Left colon (tissue), 2 donors: ENCODE measurements at regions not wholly inside any gene's neighbourhood (a gene's known extent, or its start where the extent isn't known, plus 50 kb on each side); places are given as distances from the start of the nearest gene placed in this dataset.

Source experiments
- ATAC-seq: fragments of 200-7000 bp; cut with Tn5 transposase; one replicate; pipeline ENCODE4 v1.9.1; 2020; ENCODE audit warnings: mild to moderate bottlenecking, moderate library complexity
- DNase-seq, 2 donors: peaks; one replicate each; pipeline ENCODE4 v3.0.0-alpha.2; 2020
- intact Hi-C, 2 donors: fragments of 100-400 bp; cut with DNase I in 1 of 2; cut with micrococcal nuclease in 1 of 2; formaldehyde crosslinking; loops; one replicate each; pipeline versions ENCODE4 v1.11.2 to v1.14.0; 2022; cut with DNase I, micrococcal nuclease
- donor health status: DM: no; HTN: no; CAD: no.
- donor health status: DM: yes; HTN: yes; CAD: no.

DNA sequence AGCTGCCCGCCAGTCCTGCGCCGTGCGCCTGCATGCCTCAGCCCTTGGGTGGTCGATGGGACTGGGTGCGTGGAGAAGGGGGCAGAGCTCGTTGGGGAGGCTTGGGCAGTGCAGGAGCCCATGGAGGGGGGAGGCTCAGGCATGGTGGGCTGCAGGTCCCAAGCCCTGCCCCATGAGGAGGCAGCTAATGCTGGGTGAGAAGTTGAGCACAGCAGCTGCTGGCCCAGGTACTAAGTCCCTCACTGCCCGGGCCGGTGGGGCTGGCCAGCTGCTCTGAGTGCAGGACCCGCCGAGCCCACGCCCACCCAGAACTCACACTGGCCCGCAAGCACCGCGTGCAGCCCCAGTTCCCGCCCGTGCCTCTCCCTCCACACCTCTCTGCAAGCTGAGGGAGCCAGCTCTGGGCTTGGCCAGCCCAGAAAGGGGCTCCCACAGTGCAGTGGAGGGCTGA is 764.3 kb upstream of the TYRP1 start:
- no peak for ATAC-seq
- intact Hi-C loops: no loop called here
- no peak for DNase-seq

- intact Hi-C loops: no loop called here
- no peak for ATAC-seq
- no peak for DNase-seq
Observed at GRCh38 chr9:11931109-11931508, 762.1 kb upstream of the TYRP1 start.

DNA sequence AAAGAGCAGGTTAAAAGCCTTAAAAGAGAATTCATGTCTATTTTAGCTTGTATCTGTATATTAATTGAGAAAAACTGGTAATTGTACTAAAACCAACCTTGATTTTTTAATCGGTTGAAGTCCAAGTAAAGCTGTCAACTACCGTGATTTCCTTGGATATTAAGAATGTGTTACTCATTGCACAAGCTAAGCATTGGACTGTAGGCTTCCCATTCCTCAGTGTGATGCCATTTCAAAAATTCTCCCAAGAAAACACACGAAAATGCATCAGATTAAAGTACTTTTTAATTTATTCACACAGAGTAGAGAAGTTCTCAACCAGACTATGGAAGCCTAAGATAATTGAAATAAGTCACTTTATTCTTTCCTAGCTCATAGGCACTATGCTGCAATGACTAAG is 761.4 kb upstream of the TYRP1 start:
- intact Hi-C loops: no loop called here
- ATAC-seq (no peak), DNase-seq (no peak)

DNA sequence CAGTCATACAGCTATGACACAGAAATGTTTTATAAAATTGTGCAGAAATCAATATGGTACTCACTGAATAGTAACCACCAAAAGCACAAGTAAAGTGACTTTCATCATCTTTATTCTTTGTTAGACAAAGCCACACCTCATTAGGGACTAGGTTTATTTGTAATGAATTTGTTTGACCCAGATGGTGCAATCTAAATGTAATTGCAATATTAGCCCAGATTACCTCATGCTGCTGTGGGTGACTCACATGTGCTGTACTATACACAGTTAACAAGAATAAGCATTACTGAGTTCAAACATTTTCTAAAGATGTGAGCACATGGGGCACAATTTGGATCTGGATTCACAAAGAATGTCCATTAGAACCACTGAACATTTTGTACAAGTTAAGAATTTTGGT is 759.3 kb upstream of the TYRP1 start:
- intact Hi-C loops: no loop called here
- ATAC-seq (no peak), DNase-seq (no peak)

GRCh38 chr9:11946531-11946930 is 746.7 kb upstream of the TYRP1 start:
- ATAC-seq: no peak
- intact Hi-C loops: no loop called here

GRCh38 chr9:11962327-11962726 is 730.9 kb upstream of the TYRP1 start:
- DNase-seq: no peak

More at GRCh38 chr9:11946531-11946930, 746.7 kb upstream of the TYRP1 start:
- no peak for DNase-seq

GRCh38 chr9:11966786-11967185 is 726.4 kb upstream of the TYRP1 start:
- intact Hi-C loops: no loop called here
- ATAC-seq (no peak), DNase-seq (no peak)

More at GRCh38 chr9:11962327-11962726, 730.9 kb upstream of the TYRP1 start:
- ATAC-seq: no peak
- intact Hi-C loops: no loop called here

- DNase-seq (no peak), ATAC-seq (no peak)
- intact Hi-C loops: no loop called here
Observed at GRCh38 chr9:11968631-11969030, 724.6 kb upstream of the TYRP1 start.

DNA sequence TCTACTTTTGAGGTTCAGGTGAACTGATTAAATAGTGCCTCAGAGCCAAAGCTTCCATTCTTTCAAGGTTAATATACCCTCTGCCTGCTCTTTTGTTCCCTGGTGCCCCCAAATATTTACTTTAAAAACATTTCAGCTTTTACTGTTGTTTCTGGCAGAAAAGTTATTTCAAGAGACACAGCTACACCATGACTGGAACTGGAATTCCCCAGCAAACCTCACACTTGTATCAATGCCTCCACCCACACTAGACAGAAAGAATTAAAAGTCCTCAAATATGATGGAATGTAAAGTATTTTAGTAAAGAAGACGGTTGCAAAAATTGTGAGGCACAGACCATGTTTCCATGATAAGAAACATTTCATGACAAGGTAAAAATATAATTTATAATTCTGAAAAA is 720.2 kb upstream of the TYRP1 start:
- DNase-seq: no peak
- intact Hi-C loops: no loop called here
- no peak for ATAC-seq

- intact Hi-C loops: no loop called here
- no peak for ATAC-seq
Observed at GRCh38 chr9:11973511-11973910, 719.7 kb upstream of the TYRP1 start.

DNA sequence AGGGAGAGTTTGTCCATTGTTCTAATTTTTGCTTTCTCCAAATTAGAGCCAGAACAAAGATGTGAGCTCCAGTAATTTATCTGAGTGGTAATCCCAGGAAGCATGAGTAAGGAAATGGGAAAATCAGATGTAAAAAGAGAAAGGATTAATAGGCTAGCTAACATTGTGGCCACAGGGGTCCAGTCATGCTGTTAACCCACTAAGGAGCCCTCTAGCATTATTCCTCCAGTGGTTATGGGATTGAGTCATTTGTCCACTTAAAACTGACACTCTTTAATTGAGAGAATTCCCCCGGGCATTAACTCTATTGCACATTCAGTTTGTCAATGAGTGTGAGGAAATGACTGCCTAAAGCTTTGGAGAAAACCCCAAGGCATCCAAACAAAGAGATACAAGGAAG is 700.3 kb upstream of the TYRP1 start:
- ATAC-seq: no peak
- intact Hi-C loops: no loop called here

More at GRCh38 chr9:11973511-11973910, 719.7 kb upstream of the TYRP1 start:
- no peak for DNase-seq

GRCh38 chr9:12014488-12014887 is 678.7 kb upstream of the TYRP1 start:
- DNase-seq: no peak
- no peak for ATAC-seq
- intact Hi-C loops: no loop called here

More for the DNA sequence above, 700.3 kb upstream of the TYRP1 start:
- DNase-seq: no peak

DNA sequence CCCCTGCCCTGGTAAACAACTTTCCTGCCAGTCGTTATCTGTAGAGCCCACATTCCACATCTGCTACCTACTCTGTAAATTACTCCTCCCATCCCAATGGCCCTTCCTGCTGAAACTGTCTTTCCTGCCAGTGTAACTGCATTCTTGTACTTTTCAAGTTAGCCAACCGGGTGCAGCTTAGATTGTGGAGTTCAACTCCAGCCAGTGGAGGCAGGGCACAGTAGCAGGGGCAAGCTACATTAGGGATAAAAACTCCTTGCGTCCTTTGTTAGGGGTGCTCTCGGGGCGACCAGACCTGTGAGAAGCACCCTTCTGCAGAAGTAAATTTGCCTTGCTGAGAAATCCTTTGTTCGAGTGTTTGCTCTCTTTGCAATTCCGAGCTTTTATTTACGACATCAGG is 639.0 kb upstream of the TYRP1 start:
- no peak for ATAC-seq
- no peak for DNase-seq
- intact Hi-C loops: no loop called here

GRCh38 chr9:12056874-12057273 is 636.3 kb upstream of the TYRP1 start:
- ATAC-seq (no peak), DNase-seq (no peak)
- intact Hi-C loops: no loop called here

- ATAC-seq: no peak
- DNase-seq: no peak
- intact Hi-C loops: no loop called here
Observed at GRCh38 chr9:12060067-12060466, 633.1 kb upstream of the TYRP1 start.

GRCh38 chr9:12060811-12061210 is 632.4 kb upstream of the TYRP1 start:
- intact Hi-C loops: no loop called here
- ATAC-seq: no peak
- no peak for DNase-seq

- no peak for DNase-seq
- intact Hi-C loops: no loop called here
- ATAC-seq: no peak
Observed at GRCh38 chr9:12065050-12065449, 628.1 kb upstream of the TYRP1 start.

GRCh38 chr9:12065686-12066085 is 627.5 kb upstream of the TYRP1 start:
- intact Hi-C loops: no loop called here
- no peak for ATAC-seq
- DNase-seq: no peak

DNA sequence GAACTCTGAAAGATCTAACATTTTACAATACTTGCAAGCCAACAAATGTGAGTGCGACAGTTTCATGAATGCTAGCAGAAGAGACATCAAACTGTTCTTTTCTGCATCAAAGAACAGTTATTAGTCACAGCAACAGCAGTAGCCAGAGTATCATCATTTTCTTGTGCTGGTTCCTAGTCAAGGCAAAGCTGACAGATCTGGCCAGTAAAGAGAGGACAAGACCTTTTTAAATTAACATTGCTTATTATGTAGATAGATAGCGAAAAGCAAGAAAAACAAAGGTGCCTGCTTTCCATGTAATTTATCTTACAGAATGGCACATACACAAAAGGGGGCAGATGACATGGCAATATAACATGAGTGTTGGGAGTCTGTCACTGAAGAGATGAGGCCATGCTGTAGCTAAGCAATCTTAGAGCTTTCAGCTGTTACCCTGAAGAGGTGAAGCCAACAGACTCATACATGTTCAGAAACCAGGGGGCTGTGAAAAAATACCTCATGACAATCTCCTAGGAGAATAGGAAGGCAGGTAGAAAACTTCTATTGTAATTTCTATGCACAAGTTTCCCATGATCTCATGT is 626.6 kb upstream of the TYRP1 start:
- intact Hi-C loops: no loop called here
- no peak for DNase-seq
- ATAC-seq: no peak

DNA sequence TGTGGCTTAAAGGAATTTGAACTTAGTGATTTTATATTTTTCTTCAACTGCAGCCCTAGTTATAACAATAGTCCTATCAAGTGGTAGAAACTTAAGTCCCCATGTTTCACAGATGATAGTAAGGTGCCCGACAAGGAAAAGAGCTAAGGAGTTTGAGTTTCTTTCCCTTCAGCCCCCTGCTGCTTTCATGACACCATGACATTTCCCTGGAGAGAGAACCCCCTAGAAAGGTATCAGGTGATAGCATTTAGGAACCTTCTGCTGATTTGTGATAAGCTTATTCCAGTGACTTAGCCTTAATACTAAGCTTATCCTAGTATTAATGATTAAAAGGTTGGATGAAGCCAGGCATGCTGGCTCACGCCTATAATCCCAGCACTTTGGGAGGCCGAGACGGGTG is 623.8 kb upstream of the TYRP1 start:
- ATAC-seq: no peak
- intact Hi-C loops: no loop called here
- no peak for DNase-seq

GRCh38 chr9:12085399-12085798 is 607.8 kb upstream of the TYRP1 start:
- no peak for DNase-seq
- intact Hi-C loops: no loop called here
- ATAC-seq: no peak
